ENCODE measurements at regions not wholly inside any gene's neighbourhood (a gene's known extent, or its start where the extent isn't known, plus 50 kb on each side); places are given as distances from the start of the nearest gene placed in this dataset.

GRCh38 chr2:63658176-63658968 lies 69.6 kb downstream of the MDH1 start:
- DNase-seq, result no peak

- DNase-seq, result no peak
Observed at GRCh38 chr2:63660060-63660459, 71.3 kb downstream of the MDH1 start.

- no peak for DNase-seq
Observed at GRCh38 chr2:63661076-63661475, 72.3 kb downstream of the MDH1 start.

GRCh38 chr2:63662028-63662804 lies 73.5 kb downstream of the MDH1 start:
- DNase-seq, result no peak

- DNase-seq, result no peak
Observed at GRCh38 chr2:63663013-63663864, 74.5 kb downstream of the MDH1 start.

- DNase-seq, result no peak
Observed at GRCh38 chr2:63665091-63665490, 76.3 kb downstream of the MDH1 start.

GRCh38 chr2:63665846-63666475 lies 77.2 kb downstream of the MDH1 start:
- DNase-seq, result no peak

GRCh38 chr2:63667132-63667700 lies 78.5 kb downstream of the MDH1 start:
- no peak for DNase-seq

- DNase-seq, result no peak
Observed at GRCh38 chr2:63668000-63668399, 79.2 kb downstream of the MDH1 start.

GRCh38 chr2:63668466-63668865 lies 79.7 kb downstream of the MDH1 start:
- DNase-seq, result no peak

- DNase-seq, result no peak
Observed at GRCh38 chr2:63669596-63669995, 80.8 kb downstream of the MDH1 start.

- no peak for DNase-seq
Observed at GRCh38 chr2:63673865-63674533, 85.2 kb downstream of the MDH1 start.

- no peak for DNase-seq
Observed at GRCh38 chr2:63675026-63675425, 86.3 kb downstream of the MDH1 start.

- no peak for DNase-seq
Observed at GRCh38 chr2:63676135-63676534, 87.4 kb downstream of the MDH1 start.

- DNase-seq, result peak in 1 of 2 experiments; percentile 12
Observed at GRCh38 chr2:63678085-63678484, 89.3 kb downstream of the MDH1 start.

GRCh38 chr2:63678551-63678950 lies 89.8 kb downstream of the MDH1 start:
- no peak for DNase-seq

GRCh38 chr2:63679252-63679855 lies 90.6 kb downstream of the MDH1 start:
- no peak for DNase-seq

- DNase-seq, result no peak
Observed at GRCh38 chr2:63680455-63680854, 91.7 kb downstream of the MDH1 start.

GRCh38 chr2:63681896-63682295 lies 93.1 kb downstream of the MDH1 start:
- DNase-seq, result no peak

- DNase-seq, result peak in 1 of 2 experiments; percentile 47
Observed at GRCh38 chr2:63692002-63692606, 103.3 kb downstream of the MDH1 start.

GRCh38 chr2:63695583-63695982 lies 106.8 kb downstream of the MDH1 start:
- no peak for DNase-seq

All from NCI-H524 (cell line).